Endothelial cell of umbilical vein (primary cell): ENCODE measurements at regions not wholly inside any gene's neighbourhood (a gene's known extent, or its start where the extent isn't known, plus 50 kb on each side); places are given as distances from the start of the nearest gene placed in this dataset.

ENCODE experiments used
- BruUV-seq: library from RNA; stranded (reverse); fragments of 400-500 nt; replicated peaks from 2 replicates; lab custom pipeline; 2021; lab: Mats Ljungman, UMichigan
- CTCF ChIA-PET: fragments of 300-600, 350-600 bp; sonication (Branson Sonifier 250); formaldehyde crosslinking; loops from one replicate; lab custom pipeline; 2021; ENCODE audit warnings: antibody characterized with exemption, inconsistent platforms; lab: Charles Lee
- POLR2A ChIA-PET: fragments of 300-600, 350-600 bp; sonication (Branson Sonifier 250); formaldehyde crosslinking; loops from one replicate; lab custom pipeline; 2021; ENCODE audit warnings: antibody characterized with exemption, inconsistent platforms; lab: Charles Lee
- DNase-seq: peaks from one replicate; pipeline ENCODE4 v3.0.0-alpha.2; 2011; ENCODE audit warnings: low read depth, low spot score
- FAIRE-seq: peaks from 2 replicates; lab custom pipeline; 2011; peaks lifted over from hg19 to GRCh38; lab: Jason Lieb, UNC
- H2AFZ ChIP-seq: 2 replicates; pipeline ENCODE4 v1.6.0; 2012; ENCODE audit warnings: low read depth, low read length, control low read depth, inconsistent platforms
- H3K27ac ChIP-seq: 2 replicates; pipeline ENCODE4 v1.5.1; 2011; ENCODE audit warnings: low read depth, mild to moderate bottlenecking, control low read depth, low read length, moderate library complexity; ENCODE audit not compliant: insufficient read depth
- H3K27me3 ChIP-seq, 2 experiments: 2 replicates each; pipeline versions ENCODE4 v1.6.0 to v1.6.1; 2011; ENCODE audit warnings: low read length in 2 of 2, mixed read lengths in 1 of 2; ENCODE audit not compliant: control insufficient read depth in 2 of 2, insufficient read depth in 2 of 2
- H3K36me3 ChIP-seq, 2 experiments: 2 replicates in 1 of 2; 3 replicates in 1 of 2; pipeline ENCODE4 v1.5.1; 2011; ENCODE audit warnings: low read length in 2 of 2, mild to moderate bottlenecking in 1 of 2, moderate library complexity in 1 of 2; ENCODE audit not compliant: control insufficient read depth in 2 of 2, insufficient read depth in 2 of 2; ENCODE audit errors: extremely low read depth in 1 of 2
- H3K4me1 ChIP-seq: 3 replicates; pipeline ENCODE4 v1.5.1; 2011; ENCODE audit warnings: mild to moderate bottlenecking, low read length; ENCODE audit not compliant: control insufficient read depth, insufficient read depth; ENCODE audit errors: extremely low read depth
- H3K4me2 ChIP-seq: 2 replicates; pipeline ENCODE4 v1.6.1; 2011; ENCODE audit warnings: low read length, control low read depth, mixed read lengths; ENCODE audit not compliant: insufficient read depth
- H3K4me3 ChIP-seq, 3 experiments: fragments of 200-600 bp in 1 of 3; sonication (generic), shearing (Covaris generic) in 1 of 3; replicated peaks in 1 of 3; 2 replicates each; pipeline ENCODE4 v1.5.1; 2011 to 2016; ENCODE audit warnings: control low read depth in 3 of 3, low read length in 3 of 3, mild to moderate bottlenecking in 2 of 3, inconsistent platforms in 1 of 3, low read depth in 1 of 3, moderate library complexity in 1 of 3; ENCODE audit not compliant: insufficient read depth in 1 of 3
- H3K79me2 ChIP-seq: 2 replicates; pipeline ENCODE4 v1.6.0; 2012; ENCODE audit warnings: low read length, inconsistent platforms; ENCODE audit not compliant: control insufficient read depth, insufficient read depth
- H3K9ac ChIP-seq: replicated peaks from 2 replicates; pipeline ENCODE3; 2011; ENCODE audit warnings: low read length, control low read depth; ENCODE audit not compliant: insufficient read depth; ENCODE audit errors: extremely low read depth
- H3K9me1 ChIP-seq: replicated peaks from 3 replicates; pipeline ENCODE4 v1.6.0; 2011; ENCODE audit warnings: mild to moderate bottlenecking, low read length; ENCODE audit not compliant: control insufficient read depth, insufficient read depth; ENCODE audit errors: extremely low read depth
- H3K9me3 ChIP-seq: replicated peaks from 2 replicates; pipeline ENCODE4 v1.5.1; 2012; ENCODE audit warnings: low read length, inconsistent platforms; ENCODE audit not compliant: control insufficient read depth, insufficient read depth
- H4K20me1 ChIP-seq: replicated peaks from 2 replicates; pipeline ENCODE3; 2011; ENCODE audit warnings: mild to moderate bottlenecking, low read length; ENCODE audit not compliant: control insufficient read depth, insufficient read depth; ENCODE audit errors: extremely low read depth
- EZH2 ChIP-seq: IDR thresholded peaks from 2 replicates; pipeline ENCODE4 v1.6.1; 2012; ENCODE audit warnings: borderline replicate concordance, low read depth, mild to moderate bottlenecking, moderate library complexity, low read length, inconsistent platforms; ENCODE audit not compliant: severe bottlenecking
- FOS ChIP-seq: IDR thresholded peaks from 2 replicates; pipeline ENCODE4 v1.6.1; 2011; ENCODE audit warnings: mild to moderate bottlenecking, low read length, moderate library complexity, borderline replicate concordance; ENCODE audit not compliant: insufficient read depth
- GATA2 ChIP-seq: IDR thresholded peaks from 2 replicates; pipeline ENCODE4 v1.7.0; 2011; ENCODE audit warnings: low read depth, mild to moderate bottlenecking, moderate library complexity, mixed read lengths, low read length; ENCODE audit not compliant: insufficient read length, insufficient read depth
- JUN ChIP-seq: IDR thresholded peaks from 2 replicates; pipeline ENCODE4 v1.6.1; 2011; ENCODE audit warnings: borderline replicate concordance, low read depth; ENCODE audit not compliant: insufficient read length, insufficient read depth
- MYC ChIP-seq: IDR thresholded peaks from one replicate; pipeline ENCODE4 v1.6.1; 2011; ENCODE audit warnings: mild to moderate bottlenecking, low read depth, low read length
- POLR2A ChIP-seq: IDR thresholded peaks from 2 replicates; pipeline ENCODE4 v1.6.1; 2012; ENCODE audit warnings: low read depth, mild to moderate bottlenecking, control low read depth, low read length
- POLR2AphosphoS5 ChIP-seq: IDR thresholded peaks from 2 replicates; pipeline ENCODE4 v1.6.1; 2012; ENCODE audit warnings: low read depth, mild to moderate bottlenecking, control low read depth, low read length, moderate library complexity; ENCODE audit not compliant: insufficient read depth
- dilution Hi-C: fragments of 300-500 bp; cut with MboI; formaldehyde crosslinking; loops from one replicate; pipeline ENCODE4 v1.15.0; 2019; ENCODE audit warnings: low sequenced_read_pairs; ENCODE audit not compliant: extremely low pct_ligation_motif_present
- intact Hi-C: fragments of 100-400 bp; cut with micrococcal nuclease; formaldehyde crosslinking; loops from one replicate; pipeline ENCODE4 v1.10.0; 2022
- TF ChIP-seq, protein P1 (sequence below), 2 donors: IDR thresholded peaks; 1 replicate in 1 of 2; 2 replicates in 1 of 2; pipeline ENCODE4 v1.5.1; 2011; ENCODE audit warnings: low read length in 2 of 2, mild to moderate bottlenecking in 2 of 2, moderate library complexity in 2 of 2, control low read depth in 1 of 2, inconsistent platforms in 1 of 2, low read depth in 1 of 2; ENCODE audit not compliant: insufficient read depth in 1 of 2; ENCODE audit errors: extremely low read depth in 1 of 2
- TF ChIP-seq, protein P2 (sequence below): IDR thresholded peaks from 2 replicates; pipeline ENCODE4 v1.6.1; 2011; ENCODE audit not compliant: insufficient read depth, insufficient read length

DNA sequence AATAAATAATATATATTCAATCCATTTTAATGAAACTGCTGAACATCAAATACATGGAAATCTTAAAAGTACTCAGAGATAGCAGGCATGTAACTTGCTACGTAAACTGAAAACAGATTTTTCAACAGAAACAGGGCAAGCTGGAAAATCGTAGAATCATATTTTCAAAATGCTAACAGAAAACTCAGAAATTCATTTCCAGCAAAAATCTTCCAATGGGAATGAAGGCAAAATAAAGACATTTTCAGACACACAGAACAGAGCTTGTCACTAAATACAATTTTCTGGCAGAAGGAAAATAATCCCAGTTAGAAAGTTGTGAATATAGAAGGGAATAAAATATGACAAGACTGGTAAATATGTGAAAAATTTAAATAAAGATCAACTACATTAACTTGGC, 419.9 kb upstream of the ZFP42 start:
- Histone ChIP-seq H3K9ac (no peak overlapping the region), H4K20me1 (no peaks in the 10 kb centered on the region), H3K4me1 (no peaks in the 10 kb centered on the region), H3K4me3 (no peak overlapping the region), H3K9me1 (no peaks in the 10 kb centered on the region), H3K4me2 (no peak overlapping the region), H3K27ac (no peak overlapping the region), H2AFZ (no peak overlapping the region), H3K79me2 (no peaks in the 10 kb centered on the region), H3K9me3 (no peaks in the 10 kb centered on the region), H3K27me3 (no peaks in the 10 kb centered on the region), H3K36me3 (no peaks in the 10 kb centered on the region)
- ChIA-PET POLR2A (no interaction called here), CTCF (no interaction called here)
- no TSS peak for BruUV-seq
- FAIRE-seq (no peak), DNase-seq (no peak)
- intact Hi-C loops (no loop called here), dilution Hi-C loops (no loop called here)
- TF ChIP-seq, protein P1, sequence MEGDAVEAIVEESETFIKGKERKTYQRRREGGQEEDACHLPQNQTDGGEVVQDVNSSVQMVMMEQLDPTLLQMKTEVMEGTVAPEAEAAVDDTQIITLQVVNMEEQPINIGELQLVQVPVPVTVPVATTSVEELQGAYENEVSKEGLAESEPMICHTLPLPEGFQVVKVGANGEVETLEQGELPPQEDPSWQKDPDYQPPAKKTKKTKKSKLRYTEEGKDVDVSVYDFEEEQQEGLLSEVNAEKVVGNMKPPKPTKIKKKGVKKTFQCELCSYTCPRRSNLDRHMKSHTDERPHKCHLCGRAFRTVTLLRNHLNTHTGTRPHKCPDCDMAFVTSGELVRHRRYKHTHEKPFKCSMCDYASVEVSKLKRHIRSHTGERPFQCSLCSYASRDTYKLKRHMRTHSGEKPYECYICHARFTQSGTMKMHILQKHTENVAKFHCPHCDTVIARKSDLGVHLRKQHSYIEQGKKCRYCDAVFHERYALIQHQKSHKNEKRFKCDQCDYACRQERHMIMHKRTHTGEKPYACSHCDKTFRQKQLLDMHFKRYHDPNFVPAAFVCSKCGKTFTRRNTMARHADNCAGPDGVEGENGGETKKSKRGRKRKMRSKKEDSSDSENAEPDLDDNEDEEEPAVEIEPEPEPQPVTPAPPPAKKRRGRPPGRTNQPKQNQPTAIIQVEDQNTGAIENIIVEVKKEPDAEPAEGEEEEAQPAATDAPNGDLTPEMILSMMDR (IDR thresholded peaks at IDR 0.05; ENCODE audit: extremely low read depth in 1 of 2, insufficient read depth in 1 of 2, low read depth in 1 of 2, low read length in 2 of 2): no peak
- TF ChIP-seq, protein P2, sequence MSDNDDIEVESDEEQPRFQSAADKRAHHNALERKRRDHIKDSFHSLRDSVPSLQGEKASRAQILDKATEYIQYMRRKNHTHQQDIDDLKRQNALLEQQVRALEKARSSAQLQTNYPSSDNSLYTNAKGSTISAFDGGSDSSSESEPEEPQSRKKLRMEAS: no peak
- TF ChIP-seq JUN: no peak
- no peak for TF ChIP-seq GATA2
- no peak for TF ChIP-seq MYC
- TF ChIP-seq POLR2AphosphoS5: no peak
- no peak for TF ChIP-seq POLR2A
- no peak for TF ChIP-seq FOS
- no peak for TF ChIP-seq EZH2
